ENCODE measurements at regions not wholly inside any gene's neighbourhood (a gene's known extent, or its start where the extent isn't known, plus 50 kb on each side); places are given as distances from the start of the nearest gene placed in this dataset.
"Not testable (repeated sequence)": the region's sequence is repeated elsewhere in the genome, so short reads cannot be mapped to it uniquely, and the experiment has no call there.

GRCh38 chr5:97234380-97234779 lies 51.3 kb upstream of the RIOK2 start:
- not testable (repeated sequence) for H3K9me3 ChIP-seq (ENCODE audit: control insufficient read depth in 2 of 2, insufficient read depth in 1 of 2, low read depth in 1 of 2, low read length in 1 of 2); FAIRE-seq; H3K27ac ChIP-seq (ENCODE audit: low read depth in 1 of 3, low read length in 2 of 3); DNase-seq; H3K36me3 ChIP-seq (ENCODE audit: control insufficient read depth in 3 of 3, insufficient read depth in 2 of 3, low read depth in 1 of 3, low read length in 3 of 3); H3K4me3 ChIP-seq (ENCODE audit: low read depth in 1 of 3, low read length in 3 of 3); H3K27me3 ChIP-seq (ENCODE audit: control insufficient read depth in 3 of 3, insufficient read depth in 3 of 3, low read length in 3 of 3); H3K4me1 ChIP-seq (ENCODE audit: control insufficient read depth in 3 of 3, insufficient read depth in 2 of 3, low read depth in 1 of 3, low read length in 2 of 3)
- WGBS, 3 donors = 96 to 97% (median 97%) methylated on average over 1 of the region's 1 CpG

DNA sequence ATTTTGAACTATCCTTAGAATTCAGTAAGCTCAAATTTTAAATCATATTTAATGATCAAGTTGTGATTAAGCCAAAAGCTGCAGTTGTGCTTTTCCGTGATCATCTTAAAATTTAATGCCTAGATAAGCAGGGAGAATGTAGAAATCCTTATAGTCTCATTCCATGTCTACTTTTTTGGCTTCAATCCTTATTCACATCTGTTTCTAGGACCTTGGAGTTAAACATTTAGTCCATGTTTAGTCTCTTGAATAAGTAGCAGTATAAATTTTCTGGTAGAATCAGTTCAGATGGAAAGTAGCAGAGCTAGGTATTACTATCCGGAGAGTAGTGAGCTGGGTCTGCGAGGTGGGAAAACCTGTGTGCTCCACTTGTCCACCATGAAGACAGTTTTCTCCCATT lies 59.3 kb upstream of the RIOK2 start:
- H3K36me3 ChIP-seq (ENCODE audit: control insufficient read depth in 3 of 3, insufficient read depth in 2 of 3, low read depth in 1 of 3, low read length in 3 of 3) = no peaks in the 10 kb centered on the region
- peaks cover 0 to 6% of the 10 kb centered on the region in 2 donors for H3K9me3 ChIP-seq (ENCODE audit: control insufficient read depth in 2 of 2, insufficient read depth in 1 of 2, low read depth in 1 of 2, low read length in 1 of 2)
- H3K4me3 ChIP-seq (ENCODE audit: low read depth in 1 of 3, low read length in 3 of 3) = no peak overlapping the region
- no peaks in the 10 kb centered on the region for H3K27me3 ChIP-seq (ENCODE audit: control insufficient read depth in 3 of 3, insufficient read depth in 3 of 3, low read length in 3 of 3)
- 60 to 76% (median 73%) methylated on average over 3 of the region's 3 CpGs for WGBS, 3 donors
- DNase-seq (no peak), FAIRE-seq (no peak)
- H3K27ac ChIP-seq (ENCODE audit: low read depth in 1 of 3, low read length in 2 of 3) = no peak overlapping the region
- H3K4me1 ChIP-seq (ENCODE audit: control insufficient read depth in 3 of 3, insufficient read depth in 2 of 3, low read depth in 1 of 3, low read length in 2 of 3) = no peaks in the 10 kb centered on the region

DNA sequence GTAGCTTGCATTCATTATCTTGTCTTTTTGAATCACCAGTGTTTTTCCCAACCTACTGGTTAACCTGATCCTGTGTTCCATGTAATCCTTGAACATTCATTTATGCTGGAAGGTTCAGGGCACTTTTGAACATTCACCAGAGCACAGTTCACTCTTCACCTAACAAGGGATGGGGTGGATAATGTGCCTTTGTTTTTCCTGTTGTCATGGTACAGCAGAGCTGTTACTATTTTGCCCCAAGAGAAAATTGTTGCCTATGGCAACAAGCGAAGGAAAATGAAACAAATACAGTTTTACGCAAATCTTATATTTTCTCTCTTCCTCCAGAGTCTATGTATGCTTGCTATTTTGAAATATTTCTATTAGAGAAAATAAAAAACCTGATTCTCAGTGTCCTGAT lies 60.3 kb upstream of the RIOK2 start:
- 66 to 87% (median 77%) methylated on average over 2 of the region's 2 CpGs for WGBS, 3 donors
- Histone ChIP-seq H3K4me1 (ENCODE audit: control insufficient read depth in 3 of 3, insufficient read depth in 2 of 3, low read depth in 1 of 3, low read length in 2 of 3) (no peaks in the 10 kb centered on the region), H3K9me3 (ENCODE audit: control insufficient read depth in 2 of 2, insufficient read depth in 1 of 2, low read depth in 1 of 2, low read length in 1 of 2) (peaks cover 0 to 6% of the 10 kb centered on the region in 2 donors), H3K36me3 (ENCODE audit: control insufficient read depth in 3 of 3, insufficient read depth in 2 of 3, low read depth in 1 of 3, low read length in 3 of 3) (no peaks in the 10 kb centered on the region), H3K27ac (ENCODE audit: low read depth in 1 of 3, low read length in 2 of 3) (no peak overlapping the region), H3K27me3 (ENCODE audit: control insufficient read depth in 3 of 3, insufficient read depth in 3 of 3, low read length in 3 of 3) (no peaks in the 10 kb centered on the region), H3K4me3 (ENCODE audit: low read depth in 1 of 3, low read length in 3 of 3) (no peak overlapping the region)
- FAIRE-seq = no peak
- peak in 1 of 2 donors; percentile 30 for DNase-seq

- 81 to 86% (median 83%) methylated on average over 9 of the region's 9 CpGs for WGBS, 3 donors
- no peak for FAIRE-seq
- no peaks in the 10 kb centered on the region for H3K27me3 ChIP-seq (ENCODE audit: control insufficient read depth in 3 of 3, insufficient read depth in 3 of 3, low read length in 3 of 3)
These were observed 62.3 kb upstream of the RIOK2 start for GRCh38 chr5:97245386-97245785.

DNA sequence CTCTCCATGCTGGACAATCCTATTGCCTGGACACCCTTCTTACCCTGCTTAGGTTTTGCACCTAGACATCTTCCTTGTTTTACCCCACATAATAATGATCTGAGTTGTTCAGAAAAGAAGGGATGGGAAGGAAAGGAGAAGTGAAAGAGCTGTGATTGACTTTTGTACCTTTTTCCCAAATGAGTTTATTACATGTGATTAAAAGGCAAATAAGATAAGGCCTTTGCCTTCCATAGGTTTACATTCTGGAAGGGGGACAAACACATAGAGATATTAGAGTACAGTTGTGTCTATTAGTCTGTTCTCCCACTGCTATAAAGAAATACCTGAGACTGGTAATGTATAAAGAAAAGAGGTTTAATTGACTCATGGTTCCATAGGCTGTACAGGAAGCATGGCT lies 67.1 kb upstream of the RIOK2 start:
- Histone ChIP-seq H3K4me1 (ENCODE audit: control insufficient read depth in 3 of 3, insufficient read depth in 2 of 3, low read depth in 1 of 3, low read length in 2 of 3) (no peaks in the 10 kb centered on the region), H3K36me3 (ENCODE audit: control insufficient read depth in 3 of 3, insufficient read depth in 2 of 3, low read depth in 1 of 3, low read length in 3 of 3) (no peaks in the 10 kb centered on the region), H3K9me3 (ENCODE audit: control insufficient read depth in 2 of 2, insufficient read depth in 1 of 2, low read depth in 1 of 2, low read length in 1 of 2) (peaks cover 0 to 31% of the 10 kb centered on the region in 2 donors), H3K27ac (ENCODE audit: low read depth in 1 of 3, low read length in 2 of 3) (no peak overlapping the region), H3K4me3 (ENCODE audit: low read depth in 1 of 3, low read length in 3 of 3) (no peak overlapping the region), H3K27me3 (ENCODE audit: control insufficient read depth in 3 of 3, insufficient read depth in 3 of 3, low read length in 3 of 3) (no peaks in the 10 kb centered on the region)
- FAIRE-seq (no peak), DNase-seq (peak; percentile 7 to 80)

More at GRCh38 chr5:97245386-97245785, 62.3 kb upstream of the RIOK2 start:
- H3K4me1 ChIP-seq (ENCODE audit: control insufficient read depth in 3 of 3, insufficient read depth in 2 of 3, low read depth in 1 of 3, low read length in 2 of 3) = no peaks in the 10 kb centered on the region
- peaks cover 0 to 7% of the 10 kb centered on the region in 2 donors for H3K9me3 ChIP-seq (ENCODE audit: control insufficient read depth in 2 of 2, insufficient read depth in 1 of 2, low read depth in 1 of 2, low read length in 1 of 2)
- no peak for DNase-seq
- no peaks in the 10 kb centered on the region for H3K36me3 ChIP-seq (ENCODE audit: control insufficient read depth in 3 of 3, insufficient read depth in 2 of 3, low read depth in 1 of 3, low read length in 3 of 3)
- no peak overlapping the region for H3K27ac ChIP-seq (ENCODE audit: low read depth in 1 of 3, low read length in 2 of 3)
- no peak overlapping the region for H3K4me3 ChIP-seq (ENCODE audit: low read depth in 1 of 3, low read length in 3 of 3)

GRCh38 chr5:97266076-97266475 lies 83.0 kb upstream of the RIOK2 start:
- H3K27me3 ChIP-seq (ENCODE audit: control insufficient read depth in 3 of 3, insufficient read depth in 3 of 3, low read length in 3 of 3) = no peaks in the 10 kb centered on the region
- H3K4me3 ChIP-seq (ENCODE audit: low read depth in 1 of 3, low read length in 3 of 3) = no peak overlapping the region
- no peak for FAIRE-seq
- no peaks in the 10 kb centered on the region for H3K9me3 ChIP-seq (ENCODE audit: control insufficient read depth in 2 of 2, insufficient read depth in 1 of 2, low read depth in 1 of 2, low read length in 1 of 2)
- no peaks in the 10 kb centered on the region for H3K36me3 ChIP-seq (ENCODE audit: control insufficient read depth in 3 of 3, insufficient read depth in 2 of 3, low read depth in 1 of 3, low read length in 3 of 3)
- no peak overlapping the region for H3K27ac ChIP-seq (ENCODE audit: low read depth in 1 of 3, low read length in 2 of 3)
- DNase-seq = no peak
- no peaks in the 10 kb centered on the region for H3K4me1 ChIP-seq (ENCODE audit: control insufficient read depth in 3 of 3, insufficient read depth in 2 of 3, low read depth in 1 of 3, low read length in 2 of 3)

DNA sequence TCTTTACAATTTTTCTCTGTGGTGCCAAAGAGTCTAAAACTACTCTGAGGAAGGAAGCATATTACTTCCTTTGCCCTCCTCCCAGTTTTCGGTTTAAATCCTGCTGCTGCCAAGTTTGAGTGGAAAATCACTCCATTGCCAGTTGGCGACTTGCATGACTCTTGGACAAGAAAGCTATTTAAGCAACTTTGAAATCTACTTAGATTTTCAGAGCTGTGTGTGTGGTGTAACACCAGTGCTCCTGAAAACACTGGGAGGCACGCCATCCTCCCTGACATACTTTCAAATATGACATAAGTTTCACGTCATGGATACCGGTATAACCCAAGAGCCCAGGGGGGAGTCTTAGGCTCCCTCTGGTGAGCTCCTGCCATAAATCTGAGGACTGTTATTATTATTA lies 83.5 kb upstream of the RIOK2 start:
- no peak for DNase-seq

GRCh38 chr5:97267767-97268166 lies 84.7 kb upstream of the RIOK2 start:
- 63 to 76% (median 75%) methylated on average over 3 of the region's 3 CpGs for WGBS, 3 donors
- H3K9me3 ChIP-seq (ENCODE audit: control insufficient read depth in 2 of 2, insufficient read depth in 1 of 2, low read depth in 1 of 2, low read length in 1 of 2) = no peaks in the 10 kb centered on the region
- DNase-seq (no peak), FAIRE-seq (no peak)
- H3K27me3 ChIP-seq (ENCODE audit: control insufficient read depth in 3 of 3, insufficient read depth in 3 of 3, low read length in 3 of 3) = no peaks in the 10 kb centered on the region
- no peak overlapping the region for H3K4me3 ChIP-seq (ENCODE audit: low read depth in 1 of 3, low read length in 3 of 3)
- H3K4me1 ChIP-seq (ENCODE audit: control insufficient read depth in 3 of 3, insufficient read depth in 2 of 3, low read depth in 1 of 3, low read length in 2 of 3) = no peaks in the 10 kb centered on the region
- H3K36me3 ChIP-seq (ENCODE audit: control insufficient read depth in 3 of 3, insufficient read depth in 2 of 3, low read depth in 1 of 3, low read length in 3 of 3) = no peaks in the 10 kb centered on the region
- H3K27ac ChIP-seq (ENCODE audit: low read depth in 1 of 3, low read length in 2 of 3) = no peak overlapping the region

More for the DNA sequence above, 83.5 kb upstream of the RIOK2 start:
- no peak for FAIRE-seq
- no peaks in the 10 kb centered on the region for H3K4me1 ChIP-seq (ENCODE audit: control insufficient read depth in 3 of 3, insufficient read depth in 2 of 3, low read depth in 1 of 3, low read length in 2 of 3)
- H3K27ac ChIP-seq (ENCODE audit: low read depth in 1 of 3, low read length in 2 of 3) = no peak overlapping the region
- H3K27me3 ChIP-seq (ENCODE audit: control insufficient read depth in 3 of 3, insufficient read depth in 3 of 3, low read length in 3 of 3) = no peaks in the 10 kb centered on the region
- 59 to 87% (median 75%) methylated on average over 5 of the region's 5 CpGs for WGBS, 3 donors
- H3K36me3 ChIP-seq (ENCODE audit: control insufficient read depth in 3 of 3, insufficient read depth in 2 of 3, low read depth in 1 of 3, low read length in 3 of 3) = no peaks in the 10 kb centered on the region
- no peak overlapping the region for H3K4me3 ChIP-seq (ENCODE audit: low read depth in 1 of 3, low read length in 3 of 3)
- H3K9me3 ChIP-seq (ENCODE audit: control insufficient read depth in 2 of 2, insufficient read depth in 1 of 2, low read depth in 1 of 2, low read length in 1 of 2) = no peaks in the 10 kb centered on the region

- H3K4me1 ChIP-seq (ENCODE audit: control insufficient read depth in 3 of 3, insufficient read depth in 2 of 3, low read depth in 1 of 3, low read length in 2 of 3) = no peaks in the 10 kb centered on the region
- H3K36me3 ChIP-seq (ENCODE audit: control insufficient read depth in 3 of 3, insufficient read depth in 2 of 3, low read depth in 1 of 3, low read length in 3 of 3) = no peaks in the 10 kb centered on the region
- peaks cover 0 to 3% of the 10 kb centered on the region in 2 donors for H3K9me3 ChIP-seq (ENCODE audit: control insufficient read depth in 2 of 2, insufficient read depth in 1 of 2, low read depth in 1 of 2, low read length in 1 of 2)
- no peaks in the 10 kb centered on the region for H3K27me3 ChIP-seq (ENCODE audit: control insufficient read depth in 3 of 3, insufficient read depth in 3 of 3, low read length in 3 of 3)
- 48 to 70% (median 64%) methylated on average over 3 of the region's 3 CpGs for WGBS, 3 donors
- FAIRE-seq (no peak), DNase-seq (no peak)
- no peak overlapping the region for H3K4me3 ChIP-seq (ENCODE audit: low read depth in 1 of 3, low read length in 3 of 3)
- no peak overlapping the region for H3K27ac ChIP-seq (ENCODE audit: low read depth in 1 of 3, low read length in 2 of 3)
These were observed 93.5 kb upstream of the RIOK2 start for GRCh38 chr5:97276474-97277120.
